ENCODE measurements at regions not wholly inside any gene's neighbourhood (a gene's known extent, or its start where the extent isn't known, plus 50 kb on each side); places are given as distances from the start of the nearest gene placed in this dataset.

- no CpG with 5 or more reads among the region's 1 CpG for WGBS, 2 experiments (ENCODE audit: insufficient coverage in 1 of 2, insufficient read length in 1 of 2)
- H3K36me3 ChIP-seq (ENCODE audit: control insufficient read depth, insufficient read depth, low read length), result peaks cover 15% of the 10 kb centered on the region
- no peak overlapping the region for H3K27ac Mint-ChIP-seq
- TF ChIP-seq, protein P1, sequence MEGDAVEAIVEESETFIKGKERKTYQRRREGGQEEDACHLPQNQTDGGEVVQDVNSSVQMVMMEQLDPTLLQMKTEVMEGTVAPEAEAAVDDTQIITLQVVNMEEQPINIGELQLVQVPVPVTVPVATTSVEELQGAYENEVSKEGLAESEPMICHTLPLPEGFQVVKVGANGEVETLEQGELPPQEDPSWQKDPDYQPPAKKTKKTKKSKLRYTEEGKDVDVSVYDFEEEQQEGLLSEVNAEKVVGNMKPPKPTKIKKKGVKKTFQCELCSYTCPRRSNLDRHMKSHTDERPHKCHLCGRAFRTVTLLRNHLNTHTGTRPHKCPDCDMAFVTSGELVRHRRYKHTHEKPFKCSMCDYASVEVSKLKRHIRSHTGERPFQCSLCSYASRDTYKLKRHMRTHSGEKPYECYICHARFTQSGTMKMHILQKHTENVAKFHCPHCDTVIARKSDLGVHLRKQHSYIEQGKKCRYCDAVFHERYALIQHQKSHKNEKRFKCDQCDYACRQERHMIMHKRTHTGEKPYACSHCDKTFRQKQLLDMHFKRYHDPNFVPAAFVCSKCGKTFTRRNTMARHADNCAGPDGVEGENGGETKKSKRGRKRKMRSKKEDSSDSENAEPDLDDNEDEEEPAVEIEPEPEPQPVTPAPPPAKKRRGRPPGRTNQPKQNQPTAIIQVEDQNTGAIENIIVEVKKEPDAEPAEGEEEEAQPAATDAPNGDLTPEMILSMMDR (conservative IDR thresholded peaks at IDR 0.05), result no peak
- H3K36me3 Mint-ChIP-seq (ENCODE audit: low read depth), result peaks cover 36% of the 10 kb centered on the region
- H3K9ac ChIP-seq (ENCODE audit: extremely low read depth, low read length, poor library complexity, severe bottlenecking), result no peak overlapping the region
- no peak overlapping the region for H3K4me3 ChIP-seq (ENCODE audit: low read length)
- no peaks in the 10 kb centered on the region for H3K4me1 Mint-ChIP-seq
- DNase-seq, result no peak
- H3K9me3 ChIP-seq (ENCODE audit: control insufficient read depth, low read length), result peaks cover 6% of the 10 kb centered on the region
- H3K4me3 Mint-ChIP-seq, result no peak overlapping the region
- H3K9me3 Mint-ChIP-seq, result peaks cover 7% of the 10 kb centered on the region
- H3K27me3 ChIP-seq (ENCODE audit: control insufficient read depth, insufficient read depth, low read length, poor library complexity, severe bottlenecking), result no peaks in the 10 kb centered on the region
- H3K27ac ChIP-seq (ENCODE audit: low read depth, low read length), result no peak overlapping the region
- H3K27me3 Mint-ChIP-seq (ENCODE audit: insufficient read depth), result no peaks in the 10 kb centered on the region
- H3K4me1 ChIP-seq (ENCODE audit: control insufficient read depth, insufficient read depth, low read length), result no peaks in the 10 kb centered on the region
Observed at GRCh38 chr11:34757026-34757451, 136.1 kb downstream of the EHF start.

GRCh38 chr11:34756591-34756990, 135.7 kb downstream of the EHF start:
- peaks cover 6% of the 10 kb centered on the region for H3K9me3 Mint-ChIP-seq
- Histone ChIP-seq H3K4me3 (ENCODE audit: low read length) (no peak overlapping the region), H3K27ac (ENCODE audit: low read depth, low read length) (no peak overlapping the region), H3K9ac (ENCODE audit: extremely low read depth, low read length, poor library complexity, severe bottlenecking) (no peak overlapping the region), H3K36me3 (ENCODE audit: control insufficient read depth, insufficient read depth, low read length) (peaks cover 15% of the 10 kb centered on the region), H3K27me3 (ENCODE audit: control insufficient read depth, insufficient read depth, low read length, poor library complexity, severe bottlenecking) (no peaks in the 10 kb centered on the region), H3K9me3 (ENCODE audit: control insufficient read depth, low read length) (peaks cover 6% of the 10 kb centered on the region), H3K4me1 (ENCODE audit: control insufficient read depth, insufficient read depth, low read length) (no peaks in the 10 kb centered on the region)
- H3K27ac Mint-ChIP-seq, result no peak overlapping the region
- TF ChIP-seq, protein P1 (conservative IDR thresholded peaks at IDR 0.05), result no peak
- no peaks in the 10 kb centered on the region for H3K27me3 Mint-ChIP-seq (ENCODE audit: insufficient read depth)
- no peak for DNase-seq
- H3K36me3 Mint-ChIP-seq (ENCODE audit: low read depth), result peaks cover 36% of the 10 kb centered on the region
- H3K4me3 Mint-ChIP-seq, result no peak overlapping the region
- WGBS, 2 experiments (ENCODE audit: insufficient coverage in 1 of 2, insufficient read length in 1 of 2), result 100% methylated on average over 1 of the region's 1 CpG; no CpG with 5 or more reads in 1 of the 2 experiments
- H3K4me1 Mint-ChIP-seq, result no peaks in the 10 kb centered on the region

DNA sequence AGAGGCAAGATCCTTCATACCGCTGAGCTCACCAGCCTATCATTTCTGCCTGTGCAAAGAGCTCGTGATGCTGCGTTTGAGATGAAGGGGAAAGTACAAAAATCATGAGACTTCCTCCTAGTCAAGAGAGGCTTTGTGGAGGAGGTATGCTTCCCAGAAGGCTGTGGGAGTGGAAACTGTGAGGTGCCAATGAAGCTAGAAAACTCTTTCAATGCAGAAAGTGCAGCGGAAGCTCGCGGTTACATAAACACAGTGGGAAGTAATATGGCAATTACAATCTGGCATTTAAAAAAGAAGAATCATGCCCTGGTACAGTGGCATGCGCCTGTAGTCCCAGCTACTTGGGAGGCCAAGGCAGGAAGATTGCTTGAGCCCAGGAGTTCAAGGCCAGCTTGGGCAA, 134.8 kb downstream of the EHF start:
- H3K9ac ChIP-seq (ENCODE audit: extremely low read depth, low read length, poor library complexity, severe bottlenecking), result no peak overlapping the region
- TF ChIP-seq, protein P1 (conservative IDR thresholded peaks at IDR 0.05), result no peak
- Mint-ChIP-seq H3K4me3 (no peak overlapping the region), H3K9me3 (peaks cover 6% of the 10 kb centered on the region), H3K4me1 (no peaks in the 10 kb centered on the region), H3K36me3 (ENCODE audit: low read depth) (peaks cover 42% of the 10 kb centered on the region), H3K27me3 (ENCODE audit: insufficient read depth) (no peaks in the 10 kb centered on the region), H3K27ac (no peak overlapping the region)
- 96 to 98% methylated on average over 6 to 7 of the region's 7 CpGs for WGBS, 2 experiments (ENCODE audit: insufficient coverage in 1 of 2, insufficient read length in 1 of 2)
- no peaks in the 10 kb centered on the region for H3K4me1 ChIP-seq (ENCODE audit: control insufficient read depth, insufficient read depth, low read length)
- peaks cover 15% of the 10 kb centered on the region for H3K36me3 ChIP-seq (ENCODE audit: control insufficient read depth, insufficient read depth, low read length)
- no peak for DNase-seq
- H3K9me3 ChIP-seq (ENCODE audit: control insufficient read depth, low read length), result peaks cover 6% of the 10 kb centered on the region
- H3K27me3 ChIP-seq (ENCODE audit: control insufficient read depth, insufficient read depth, low read length, poor library complexity, severe bottlenecking), result no peaks in the 10 kb centered on the region
- no peak overlapping the region for H3K27ac ChIP-seq (ENCODE audit: low read depth, low read length)
- H3K4me3 ChIP-seq (ENCODE audit: low read length), result no peak overlapping the region
